Psoas muscle (tissue), 7 donors: ENCODE measurements at regions not wholly inside any gene's neighbourhood (a gene's known extent, or its start where the extent isn't known, plus 50 kb on each side); places are given as distances from the start of the nearest gene placed in this dataset.
"Not testable (repeated sequence)": the region's sequence is repeated elsewhere in the genome, so short reads cannot be mapped to it uniquely, and the experiment has no call there.

Source experiments
- ATAC-seq, 4 donors: fragments of 200-7000 bp; cut with Tn5 transposase; one replicate each; pipeline ENCODE4 v1.9.1; 2020; ENCODE audit warnings: moderate library complexity in 3 of 4, mild to moderate bottlenecking in 2 of 4
- DNase-seq, 2 donors: peaks; one replicate each; pipeline ENCODE4 v3.0.0-alpha.2; 2020
- H3K27ac ChIP-seq: fragments of 200-600 bp; one replicate; pipeline ENCODE4 v1.8.0; 2022
- H3K27me3 ChIP-seq, 3 donors: fragments of 200-600 bp in 1 of 3; one replicate each; pipeline versions ENCODE4 v1.6.1 to v1.8.0; 2013 to 2022; ENCODE audit warnings: low read length in 2 of 3, mild to moderate bottlenecking in 2 of 3, moderate library complexity in 1 of 3; ENCODE audit not compliant: insufficient read depth in 3 of 3
- H3K36me3 ChIP-seq, 2 donors: fragments of 200-600 bp in 1 of 2; one replicate each; pipeline versions ENCODE4 v1.6.1 to v1.8.0; 2013 to 2022; ENCODE audit warnings: low read depth in 1 of 2, mild to moderate bottlenecking in 1 of 2, moderate library complexity in 1 of 2; ENCODE audit not compliant: insufficient read depth in 1 of 2
- H3K4me1 ChIP-seq: fragments of 200-600 bp; one replicate; pipeline ENCODE4 v1.8.0; 2022
- H3K4me3 ChIP-seq: fragments of 200-600 bp; one replicate; pipeline ENCODE4 v1.8.0; 2022; ENCODE audit warnings: mild to moderate bottlenecking
- H3K9me3 ChIP-seq: fragments of 200-600 bp; one replicate; pipeline ENCODE4 v1.8.0; 2022
- WGBS, 3 donors: extraction: QIAGEN DNeasy Blood & Tissue Kit; methylation state at CpG; one replicate each; pipeline versions ENCODE4 v1.1.6 to v1.1.7; 2013; 5-methylcytosine and 5-hydroxymethylcytosine counted together
- intact Hi-C, 2 donors: fragments of 100-400 bp; cut with DNase I; formaldehyde crosslinking; loops; one replicate each; pipeline versions ENCODE4 v1.11.0 to v1.14.2; 2022
- TF ChIP-seq, protein P1 (sequence below): fragments of 200-600 bp; IDR thresholded peaks from one replicate; pipeline ENCODE4 v1.8.0; 2022; ENCODE audit warnings: antibody characterized with exemption
- donor health status: healthy with polysubstance abuse.
- donor health status: DM: no; HTN: no; CAD: no; lungs with moderate emphysema.
- donor health status: Bipolar disorder and iron deficiency.
- donor health status: healthy.
- donor health status: DM: yes; HTN: yes; CAD: no.
- donor health status: DM: no; HTN: no; CAD: no.
- donor health status: DM: yes; HTN: yes; CAD: no.

- H3K27me3 ChIP-seq = no peaks in the 10 kb centered on the region
- H3K27ac ChIP-seq = no peak overlapping the region
- TF ChIP-seq, protein P1, sequence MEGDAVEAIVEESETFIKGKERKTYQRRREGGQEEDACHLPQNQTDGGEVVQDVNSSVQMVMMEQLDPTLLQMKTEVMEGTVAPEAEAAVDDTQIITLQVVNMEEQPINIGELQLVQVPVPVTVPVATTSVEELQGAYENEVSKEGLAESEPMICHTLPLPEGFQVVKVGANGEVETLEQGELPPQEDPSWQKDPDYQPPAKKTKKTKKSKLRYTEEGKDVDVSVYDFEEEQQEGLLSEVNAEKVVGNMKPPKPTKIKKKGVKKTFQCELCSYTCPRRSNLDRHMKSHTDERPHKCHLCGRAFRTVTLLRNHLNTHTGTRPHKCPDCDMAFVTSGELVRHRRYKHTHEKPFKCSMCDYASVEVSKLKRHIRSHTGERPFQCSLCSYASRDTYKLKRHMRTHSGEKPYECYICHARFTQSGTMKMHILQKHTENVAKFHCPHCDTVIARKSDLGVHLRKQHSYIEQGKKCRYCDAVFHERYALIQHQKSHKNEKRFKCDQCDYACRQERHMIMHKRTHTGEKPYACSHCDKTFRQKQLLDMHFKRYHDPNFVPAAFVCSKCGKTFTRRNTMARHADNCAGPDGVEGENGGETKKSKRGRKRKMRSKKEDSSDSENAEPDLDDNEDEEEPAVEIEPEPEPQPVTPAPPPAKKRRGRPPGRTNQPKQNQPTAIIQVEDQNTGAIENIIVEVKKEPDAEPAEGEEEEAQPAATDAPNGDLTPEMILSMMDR = no peak
- no peaks in the 10 kb centered on the region for H3K36me3 ChIP-seq
- intact Hi-C loops = no loop called here
- no peak for DNase-seq
- no peak overlapping the region for H3K4me3 ChIP-seq
- WGBS, 3 donors = 72 to 77% (median 75%) methylated on average over 4 of the region's 4 CpGs
- ATAC-seq = no peak
- H3K4me1 ChIP-seq = no peaks in the 10 kb centered on the region
- H3K9me3 ChIP-seq = peaks cover 19% of the 10 kb centered on the region
Observed at GRCh38 chr5:51691538-51692079, 308.4 kb downstream of the ISL1 start.

DNA sequence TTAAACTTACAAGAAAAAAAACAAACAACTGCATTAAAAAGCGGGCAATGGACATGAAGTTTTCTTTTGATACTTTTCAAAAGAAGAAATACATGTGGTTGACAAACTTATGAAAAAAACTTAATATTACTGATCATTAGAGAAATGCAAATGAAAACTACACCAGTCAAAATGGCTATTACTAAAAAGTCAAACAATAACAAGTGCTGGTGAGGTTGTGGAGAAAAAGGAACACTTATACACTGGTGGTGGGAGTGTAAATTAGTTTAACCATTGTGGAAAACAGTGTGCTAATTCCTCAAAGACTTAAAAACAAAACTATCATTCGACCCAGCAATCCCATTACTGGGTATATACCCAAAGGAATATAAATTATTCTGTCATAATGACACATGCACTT, 311.6 kb downstream of the ISL1 start:
- no peak overlapping the region for H3K27ac ChIP-seq
- H3K4me3 ChIP-seq = no peak overlapping the region
- WGBS, 3 donors = 37 to 61% (median 60%) methylated on average over 2 of the region's 2 CpGs

DNA sequence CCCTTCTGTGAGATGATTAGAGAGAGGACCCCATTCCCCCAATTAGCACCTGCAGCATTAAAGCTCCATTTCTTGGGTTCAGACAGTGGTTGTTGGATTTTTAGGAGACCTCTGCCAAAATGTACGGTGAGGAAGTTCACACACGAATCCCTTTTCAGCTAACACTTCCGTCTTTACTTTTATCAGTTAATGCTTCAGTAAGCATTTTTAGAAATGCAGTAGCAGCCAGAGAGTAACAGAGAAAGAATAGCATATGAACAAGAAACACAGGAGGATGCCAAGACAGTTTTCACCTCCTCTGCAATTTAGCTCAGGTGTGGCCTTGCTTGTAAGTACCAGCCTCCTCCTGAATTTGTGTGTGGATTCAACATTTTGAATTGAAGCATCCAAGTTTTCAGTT, 312.9 kb downstream of the ISL1 start:
- H3K4me3 ChIP-seq = no peak overlapping the region
- H3K4me1 ChIP-seq = no peaks in the 10 kb centered on the region
- no peaks in the 10 kb centered on the region for H3K36me3 ChIP-seq
- DNase-seq (no peak), ATAC-seq (no peak)
- H3K9me3 ChIP-seq = peaks cover 15% of the 10 kb centered on the region
- intact Hi-C loops = no loop called here
- TF ChIP-seq, protein P1 = no peak
- no peaks in the 10 kb centered on the region for H3K27me3 ChIP-seq
- no peak overlapping the region for H3K27ac ChIP-seq
- WGBS, 3 donors = 89 to 96% (median 91%) methylated on average over 3 of the region's 3 CpGs

More for the DNA sequence above, 311.6 kb downstream of the ISL1 start:
- no peak for ATAC-seq
- Histone ChIP-seq H3K27me3 (no peaks in the 10 kb centered on the region), H3K9me3 (peaks cover 19% of the 10 kb centered on the region), H3K36me3 (no peaks in the 10 kb centered on the region), H3K4me1 (no peaks in the 10 kb centered on the region)
- TF ChIP-seq, protein P1 = no peak
- DNase-seq = no peak
- intact Hi-C loops = no loop called here

GRCh38 chr5:51702046-51702445, 318.8 kb downstream of the ISL1 start:
- H3K4me1 ChIP-seq, H3K9me3 ChIP-seq, H3K27me3 ChIP-seq, H3K4me3 ChIP-seq, H3K27ac ChIP-seq, ATAC-seq, DNase-seq, intact Hi-C loops, H3K36me3 ChIP-seq: not testable (repeated sequence)
- 89 to 95% (median 91%) methylated on average over 3 of the region's 3 CpGs for WGBS, 3 donors

GRCh38 chr5:51712201-51712600, 329.0 kb downstream of the ISL1 start:
- H3K4me3 ChIP-seq = no peak overlapping the region
- no peaks in the 10 kb centered on the region for H3K9me3 ChIP-seq
- DNase-seq (no peak), ATAC-seq (no peak)
- intact Hi-C loops = no loop called here
- no peak overlapping the region for H3K27ac ChIP-seq
- no peaks in the 10 kb centered on the region for H3K36me3 ChIP-seq
- WGBS, 3 donors = 58 to 73% (median 65%) methylated on average over 5 of the region's 5 CpGs
- TF ChIP-seq, protein P1 = no peak
- H3K27me3 ChIP-seq = no peaks in the 10 kb centered on the region
- no peaks in the 10 kb centered on the region for H3K4me1 ChIP-seq

DNA sequence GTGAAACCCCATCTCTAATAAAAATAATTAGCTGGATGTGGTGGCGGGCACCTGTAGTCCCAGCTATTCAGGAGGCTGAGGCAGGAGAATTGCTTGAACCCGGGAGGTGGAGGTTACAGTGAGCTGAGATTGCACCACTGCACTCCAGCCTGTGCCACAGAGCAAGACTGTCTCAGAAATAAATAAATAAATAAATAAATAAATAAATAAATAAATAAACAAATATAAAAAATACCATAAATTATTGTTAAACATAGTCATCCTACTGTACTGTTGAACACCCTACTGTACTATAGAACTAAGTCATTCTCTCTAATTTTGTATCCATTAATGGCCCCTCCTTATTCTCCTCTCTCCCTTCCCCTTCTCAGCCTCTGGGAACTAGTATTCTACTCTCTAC, 332.2 kb downstream of the ISL1 start:
- H3K36me3 ChIP-seq, H3K27ac ChIP-seq, H3K9me3 ChIP-seq, ATAC-seq, intact Hi-C loops, H3K4me3 ChIP-seq, H3K27me3 ChIP-seq, H3K4me1 ChIP-seq, DNase-seq: not testable (repeated sequence)
- 88 to 96% (median 93%) methylated on average over 2 of the region's 2 CpGs for WGBS, 3 donors
